HG02610 (cell line): ENCODE measurements at regions not wholly inside any gene's neighbourhood (a gene's known extent, or its start where the extent isn't known, plus 50 kb on each side); places are given as distances from the start of the nearest gene placed in this dataset.
"Not testable (repeated sequence)": the region's sequence is repeated elsewhere in the genome, so short reads cannot be mapped to it uniquely, and the experiment has no call there.

ENCODE experiments used
- ATAC-seq: cut with Tn5 transposase; IDR thresholded peaks from one replicate; pipeline ENCODE4 v1.9.1; 2021; ENCODE audit warnings: mild to moderate bottlenecking, moderate library complexity; ENCODE audit not compliant: unreplicated experiment

DNA sequence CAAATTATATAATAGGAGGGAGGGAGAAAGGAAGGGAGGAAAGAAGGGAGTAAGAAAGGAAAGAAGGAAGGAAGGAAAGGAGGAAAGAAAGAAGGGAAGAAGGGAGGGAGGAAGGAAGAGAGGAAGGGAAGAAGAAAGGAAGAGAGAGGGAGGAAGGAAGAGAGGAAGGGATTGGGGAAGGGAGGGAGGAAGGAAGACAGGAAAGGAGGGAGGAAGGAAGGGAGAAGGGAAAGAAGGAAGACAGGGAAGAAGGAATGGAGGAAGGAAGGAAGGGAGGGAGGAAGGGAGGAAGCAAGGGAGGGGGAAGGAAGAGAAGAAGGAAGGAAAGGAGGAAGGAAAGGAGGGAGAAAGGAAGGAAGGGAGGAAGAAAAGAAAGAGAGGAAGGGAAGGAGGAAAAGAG lies 660.5 kb downstream of the EPM2A start:
- ATAC-seq, result no peak

DNA sequence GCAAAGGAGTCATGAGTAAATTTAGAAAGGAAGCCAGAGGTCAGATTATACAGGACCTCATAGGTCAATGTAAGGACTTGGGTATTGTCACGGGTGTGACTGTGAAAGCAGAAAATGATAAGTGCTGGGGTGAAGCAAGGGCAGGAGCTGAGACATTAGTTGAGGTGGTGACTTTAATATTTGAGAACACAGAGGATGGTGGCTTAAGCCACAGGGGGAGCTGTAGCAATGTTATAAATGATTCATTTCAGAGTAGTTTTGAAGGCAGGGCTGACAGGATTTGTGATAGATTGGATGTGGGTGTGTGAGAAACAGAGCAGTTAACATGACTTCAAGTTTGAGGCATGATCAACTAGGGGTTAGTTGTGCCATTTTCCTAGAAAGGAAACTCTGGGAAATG lies 659.9 kb downstream of the EPM2A start:
- no peak for ATAC-seq

DNA sequence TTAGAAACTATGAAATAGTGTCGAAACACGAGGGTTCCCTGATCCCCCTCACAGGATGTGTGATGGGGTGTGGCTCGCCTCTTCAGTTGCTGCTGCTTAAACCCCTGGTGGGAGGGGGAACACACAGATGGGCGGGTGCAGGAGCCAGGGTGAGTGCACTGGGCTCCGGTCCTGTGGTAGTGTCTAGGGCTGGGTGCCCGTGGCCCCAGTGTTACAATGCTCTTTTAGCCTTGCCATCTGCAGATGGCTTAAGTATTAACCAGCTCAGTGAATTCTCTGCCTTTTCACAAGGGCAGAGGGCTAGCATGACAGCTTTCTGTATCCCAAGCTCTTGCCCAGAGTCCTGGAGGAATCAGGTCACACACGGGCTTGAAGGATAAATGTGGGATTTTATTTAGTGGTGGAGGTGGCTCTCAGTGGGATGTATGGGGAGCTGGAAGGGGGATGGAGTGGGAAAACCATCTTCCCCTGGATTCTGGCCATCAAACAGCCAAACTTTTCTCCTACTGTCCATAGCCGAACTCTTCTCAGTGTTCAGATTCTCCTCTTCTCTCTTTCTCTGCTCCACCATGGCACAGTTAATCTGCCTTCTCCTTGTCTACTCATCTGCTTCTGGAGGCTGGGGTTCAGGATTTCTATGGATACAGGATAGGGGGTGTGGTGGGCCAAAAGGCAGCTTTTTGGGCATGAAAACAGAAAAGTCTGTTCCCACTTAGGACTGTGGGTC lies 659.0 kb downstream of the EPM2A start:
- no peak for ATAC-seq

DNA sequence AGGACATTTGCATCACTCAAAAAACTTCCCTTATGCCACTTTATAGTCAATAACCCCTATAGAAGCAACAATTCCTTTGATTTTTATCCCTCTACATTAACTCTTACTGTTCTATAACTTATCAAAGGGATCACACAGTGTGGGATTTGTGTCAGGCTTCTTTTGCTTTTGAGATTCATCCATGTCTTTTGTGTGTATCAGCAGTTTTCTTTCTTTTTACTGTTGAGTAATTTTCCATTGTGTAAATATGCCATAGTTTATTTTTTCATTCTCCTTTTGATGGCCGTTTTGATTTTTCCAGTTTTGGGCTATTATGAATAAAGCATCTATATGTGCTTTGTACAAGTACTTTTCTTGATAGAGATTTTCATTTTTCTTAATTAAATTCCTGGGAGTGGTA lies 657.9 kb downstream of the EPM2A start:
- no peak for ATAC-seq

DNA sequence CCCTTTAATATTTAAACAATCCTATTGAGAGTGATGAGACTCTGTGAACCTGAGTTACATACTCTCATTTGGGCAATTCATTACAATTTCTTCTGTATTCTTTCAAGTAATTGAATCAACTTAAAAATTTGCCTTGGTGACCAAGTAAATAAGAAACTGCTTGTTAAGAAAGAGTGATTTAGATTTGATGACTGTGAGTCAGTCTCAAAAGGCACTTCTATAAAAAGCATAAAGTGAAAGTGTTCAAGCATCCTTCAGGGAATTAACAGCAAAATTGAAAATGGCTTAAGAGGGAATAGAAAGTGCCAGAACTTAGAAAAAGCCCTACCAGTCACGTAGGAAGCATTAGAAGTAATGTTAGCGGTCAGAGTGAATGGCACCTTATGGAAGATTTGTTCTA lies 654.7 kb downstream of the EPM2A start:
- no peak for ATAC-seq

DNA sequence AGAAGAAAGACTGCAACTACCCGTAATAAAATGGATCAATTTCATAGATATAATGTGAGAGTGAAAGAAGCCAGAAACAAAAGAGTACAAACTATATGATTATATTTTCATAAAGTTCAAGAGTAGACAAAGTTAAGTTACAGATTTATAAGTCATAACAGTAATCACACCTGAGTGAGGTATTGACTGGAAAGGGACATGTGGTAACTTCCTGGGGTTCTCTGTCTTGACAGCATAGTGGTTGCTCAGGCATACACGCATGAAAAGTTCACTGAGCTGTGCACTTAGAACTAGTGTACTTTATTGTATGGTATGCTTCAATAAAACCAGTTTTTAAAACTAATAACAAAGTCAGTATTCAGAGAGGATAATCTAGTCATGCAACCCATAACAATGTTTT lies 653.6 kb downstream of the EPM2A start:
- peak; percentile 65 for ATAC-seq

DNA sequence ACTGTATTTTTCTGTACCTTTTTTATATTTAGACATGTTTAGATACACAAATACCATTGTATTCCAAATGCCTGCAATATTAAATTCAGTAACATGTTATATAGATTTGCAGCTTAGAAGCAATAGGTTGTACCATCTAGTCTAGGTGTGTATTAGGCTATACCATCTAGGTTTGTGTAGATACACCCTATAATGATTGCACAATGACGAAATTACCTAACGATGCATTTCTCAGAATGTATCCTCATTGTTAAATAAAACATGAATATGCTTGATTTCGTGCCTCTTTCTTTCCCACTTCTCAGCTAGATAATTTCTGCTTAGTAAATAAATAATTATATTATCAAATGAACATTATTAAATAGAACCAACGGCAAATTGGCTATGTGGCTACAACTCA lies 653.0 kb downstream of the EPM2A start:
- ATAC-seq, result no peak

- no peak for ATAC-seq
Observed at GRCh38 chr6:145086197-145086596, 649.1 kb downstream of the EPM2A start.

GRCh38 chr6:145087034-145087433 lies 648.3 kb downstream of the EPM2A start:
- peak; percentile 74 for ATAC-seq

DNA sequence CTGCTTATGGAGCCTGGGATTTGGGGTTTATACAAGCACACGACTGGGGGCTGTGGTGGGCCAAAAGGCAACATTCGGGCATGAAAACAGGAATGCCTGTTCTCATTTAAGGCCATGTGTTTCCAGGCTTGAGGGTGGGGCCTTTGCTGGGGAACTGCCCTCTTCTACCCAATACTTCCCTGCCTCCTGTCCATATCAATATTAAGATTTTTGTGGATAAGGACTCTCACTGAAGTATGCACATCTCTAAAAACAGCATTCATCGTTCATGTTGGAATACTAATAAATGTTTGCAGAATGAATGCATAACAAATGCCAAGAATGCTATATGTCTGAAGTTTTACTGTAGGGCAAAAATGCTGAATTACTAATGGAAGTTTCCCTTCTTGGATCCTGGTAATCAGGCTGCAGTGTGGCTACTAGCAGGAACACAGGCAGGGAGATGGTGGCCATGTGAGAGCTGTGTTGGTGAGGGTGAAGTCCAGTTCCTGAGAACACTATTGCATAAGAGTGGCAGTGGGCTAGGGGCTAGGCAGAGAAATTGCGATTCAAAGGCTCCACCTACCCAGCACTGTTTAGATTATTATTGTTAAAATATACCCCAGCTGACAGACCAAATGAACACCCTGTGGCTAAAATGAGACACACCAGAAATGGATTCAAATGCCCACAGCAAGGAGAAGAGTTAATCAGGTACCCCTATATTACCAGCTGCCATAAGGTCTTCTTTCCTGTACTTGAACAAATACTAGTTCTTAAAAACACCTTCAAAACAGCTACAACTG lies 644.3 kb downstream of the EPM2A start:
- no peak for ATAC-seq

DNA sequence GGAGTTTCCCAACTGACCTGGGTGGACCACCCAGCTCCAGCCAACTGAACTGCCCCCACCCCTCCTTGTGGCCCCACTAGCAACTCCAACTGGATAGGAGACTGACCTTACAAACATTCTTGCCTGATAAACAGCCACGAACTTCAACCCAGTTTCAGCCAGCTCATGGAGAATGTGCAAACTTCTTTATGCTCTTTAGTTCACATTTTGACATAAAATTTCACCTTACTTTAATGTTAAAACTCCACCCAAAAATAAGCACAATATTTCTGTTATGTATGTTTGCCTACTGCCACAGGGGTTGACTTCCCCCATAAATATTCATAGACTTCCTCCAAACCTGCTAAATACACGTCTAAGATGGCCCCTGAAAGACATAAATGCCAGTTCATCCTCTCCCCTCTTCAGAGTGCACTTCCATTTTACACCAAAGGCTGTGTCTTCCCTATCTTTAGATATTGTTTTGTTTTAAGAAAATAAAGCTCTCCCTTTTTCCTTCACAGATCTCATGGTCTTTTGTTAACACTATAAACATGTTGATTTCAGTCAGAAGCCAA lies 643.7 kb downstream of the EPM2A start:
- no peak for ATAC-seq

DNA sequence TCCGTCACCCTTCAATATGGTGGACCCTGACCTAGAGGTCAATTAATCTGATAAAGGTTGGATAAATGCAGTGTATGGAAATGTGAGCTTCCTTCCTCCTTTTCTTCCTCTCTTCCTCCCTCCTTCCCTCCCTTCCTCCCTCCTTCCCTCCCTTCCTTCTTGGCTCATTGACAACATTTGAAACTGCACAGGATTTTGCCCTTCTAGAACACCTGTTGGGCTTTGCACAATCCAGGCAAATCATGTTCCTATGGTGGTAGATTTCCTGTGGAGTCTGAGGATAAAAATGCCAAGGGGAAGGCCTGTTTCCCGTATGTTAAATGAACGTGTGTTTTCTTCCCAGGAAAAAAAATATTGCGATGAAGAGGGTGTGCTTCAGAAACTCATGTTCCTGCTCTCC lies 642.8 kb downstream of the EPM2A start:
- ATAC-seq, result no peak

- ATAC-seq, result no peak
Observed at GRCh38 chr6:145093226-145093625, 642.1 kb downstream of the EPM2A start.

DNA sequence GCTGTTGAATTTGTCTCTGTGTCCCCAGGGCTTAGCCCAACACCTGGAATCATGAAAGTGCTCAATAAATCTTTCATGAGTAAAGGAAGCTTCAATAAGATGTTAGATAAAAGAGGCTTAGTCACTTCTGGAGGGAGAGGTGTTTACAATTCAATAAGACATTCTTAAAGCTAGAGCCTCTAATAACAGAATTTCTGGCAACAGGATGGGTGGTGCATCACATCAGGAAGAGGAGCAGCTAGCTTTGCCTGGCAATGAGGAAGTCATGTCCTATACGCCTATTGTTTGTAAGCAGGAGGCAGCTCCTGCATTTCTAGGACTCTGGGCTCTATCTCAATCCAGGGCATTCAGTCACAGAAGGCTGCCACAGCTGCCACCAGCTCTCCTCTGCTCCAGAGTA lies 638.5 kb downstream of the EPM2A start:
- no peak for ATAC-seq

GRCh38 chr6:145098127-145098526 lies 637.2 kb downstream of the EPM2A start:
- not testable (repeated sequence) for ATAC-seq

DNA sequence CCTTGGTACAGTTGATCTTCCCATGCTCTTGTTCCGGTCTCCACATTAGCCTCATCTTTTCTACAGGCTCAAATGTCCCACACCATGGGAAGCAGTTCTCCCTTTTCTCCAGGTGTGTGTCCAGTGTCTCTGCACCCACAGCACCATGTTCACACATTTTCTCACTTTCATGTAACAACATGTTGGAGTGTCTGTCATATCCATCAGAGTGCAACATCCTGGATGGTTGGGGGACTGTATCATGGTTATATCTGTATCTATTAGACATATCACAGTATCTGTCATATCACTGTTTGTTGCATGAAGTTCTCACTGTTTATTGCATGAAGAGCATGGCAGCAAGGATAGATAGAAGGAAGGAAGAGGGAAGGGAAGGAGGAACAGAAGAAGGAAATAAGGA lies 635.6 kb downstream of the EPM2A start:
- no peak for ATAC-seq

DNA sequence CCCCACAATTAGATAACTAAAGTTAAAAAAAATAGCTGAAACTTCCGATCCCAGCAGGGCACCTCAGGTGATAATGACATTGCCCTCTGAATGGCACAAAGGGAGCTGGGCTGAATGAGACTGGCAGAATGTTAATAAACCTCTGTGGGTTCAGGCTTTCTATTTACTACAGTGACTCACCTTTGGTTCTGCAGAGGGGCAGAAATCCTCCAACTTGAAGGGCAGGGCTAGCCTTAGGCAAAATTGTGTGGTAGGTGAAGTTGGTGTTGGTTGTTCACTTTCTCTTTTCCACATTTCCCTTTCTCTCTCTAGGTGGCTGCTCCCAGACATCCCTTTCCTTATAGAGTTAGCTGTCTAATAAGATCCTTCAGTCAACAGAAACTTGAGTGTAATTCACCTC lies 625.2 kb downstream of the EPM2A start:
- ATAC-seq, result no peak

DNA sequence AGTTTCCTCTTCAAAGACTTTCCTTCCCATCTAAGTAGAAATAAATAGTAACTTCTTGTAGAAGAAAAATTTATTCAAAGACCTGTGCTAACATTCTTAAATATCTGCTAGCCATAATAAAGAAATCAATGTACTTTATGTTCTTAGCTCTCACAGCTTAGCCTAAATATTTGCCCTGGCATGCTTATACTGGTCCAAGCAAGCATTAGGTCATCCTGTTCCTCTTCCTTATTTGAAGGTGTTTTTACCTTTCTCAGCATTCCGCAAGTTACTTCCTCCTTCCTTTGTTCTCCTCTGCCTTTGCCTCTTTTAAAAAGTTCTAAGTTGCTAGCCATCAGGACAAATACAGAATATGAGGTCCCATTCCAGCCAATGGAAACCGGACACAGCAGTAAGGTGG lies 623.9 kb downstream of the EPM2A start:
- not testable (repeated sequence) for ATAC-seq

DNA sequence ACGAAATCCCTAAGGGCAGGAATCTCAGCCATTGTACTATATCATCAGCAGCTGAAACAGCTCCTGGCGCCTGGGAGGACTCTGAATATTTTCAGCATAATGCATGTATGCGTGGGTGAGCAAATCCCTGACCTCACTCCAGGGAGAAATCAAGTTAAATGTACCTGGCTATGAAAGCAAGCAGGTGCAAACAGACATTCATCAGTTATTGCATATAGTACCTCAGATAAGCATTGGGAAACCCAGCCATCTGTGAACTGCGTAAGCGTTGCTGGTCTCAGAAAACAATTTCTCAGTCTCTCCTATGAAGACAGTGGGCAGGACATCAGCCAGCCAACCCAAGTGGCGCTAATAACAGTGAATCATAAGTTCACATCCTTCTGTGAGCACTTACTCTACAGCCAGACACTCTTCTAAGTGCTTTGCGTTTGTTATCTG lies 622.6 kb downstream of the EPM2A start:
- ATAC-seq, result no peak

DNA sequence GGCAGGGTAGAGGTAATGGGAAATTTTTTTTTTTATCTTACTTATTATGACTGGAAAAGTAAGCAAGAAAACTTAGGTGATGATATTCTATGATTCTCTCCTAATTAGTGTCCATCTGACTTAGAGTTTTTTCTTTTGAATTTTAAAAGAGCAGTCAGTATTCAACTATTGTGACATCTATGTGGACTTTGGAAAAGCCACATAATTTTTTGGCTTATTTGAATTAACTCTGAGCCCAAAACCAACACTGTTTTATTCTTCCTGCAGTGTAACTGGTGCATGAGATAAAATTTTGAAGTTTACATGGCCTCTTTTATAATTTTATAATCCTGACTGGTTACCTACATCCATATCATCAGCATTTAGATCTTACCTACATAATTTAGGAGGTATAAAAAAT lies 619.7 kb downstream of the EPM2A start:
- ATAC-seq, result no peak

DNA sequence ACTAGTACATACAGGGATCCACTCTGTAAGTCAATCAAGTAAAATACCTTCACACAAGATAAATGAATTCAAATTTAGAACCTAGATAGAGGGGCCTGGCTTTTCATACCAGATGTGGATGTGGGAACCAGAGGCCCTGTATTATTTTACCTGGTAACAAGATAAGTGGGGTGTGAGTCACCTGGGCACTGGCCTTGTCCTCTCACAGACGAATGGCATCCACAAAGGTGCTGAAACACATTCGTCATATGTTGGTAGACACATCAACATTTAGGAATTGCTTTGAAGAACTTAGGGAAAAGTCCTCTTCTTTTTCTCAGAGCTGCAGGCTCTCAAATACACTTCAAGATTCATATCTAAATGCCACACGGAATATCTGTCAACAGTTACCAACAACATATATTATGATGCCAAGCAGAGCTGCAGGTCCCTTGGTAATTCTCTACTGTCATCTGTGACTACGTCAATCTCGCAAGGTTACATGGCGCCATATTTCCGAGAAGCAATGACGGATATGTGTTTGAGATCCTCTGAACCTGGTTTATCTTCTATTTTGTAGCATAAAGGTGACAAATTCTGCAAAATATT lies 618.6 kb downstream of the EPM2A start:
- ATAC-seq, result no peak

DNA sequence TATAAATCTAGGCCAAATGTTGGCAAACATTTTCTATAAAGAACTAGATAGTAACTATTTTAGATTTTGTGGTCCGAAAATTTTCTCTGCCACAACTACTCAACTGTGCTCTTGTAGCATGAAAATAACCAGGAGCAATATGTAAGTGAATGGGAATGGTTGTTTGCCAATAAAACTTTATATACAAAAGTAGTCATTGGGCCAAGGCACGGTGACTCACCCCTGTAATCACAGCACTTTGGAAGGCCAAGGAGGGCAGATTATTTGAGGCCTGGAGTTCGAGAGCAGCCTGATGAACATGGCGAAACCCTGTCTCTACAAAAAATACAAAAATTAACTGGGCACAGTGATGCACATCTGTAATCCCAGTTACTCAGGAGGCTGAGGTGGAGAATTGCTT lies 617.1 kb downstream of the EPM2A start:
- ATAC-seq, result no peak
